GM18502 (cell line): ENCODE measurements at regions not wholly inside any gene's neighbourhood (a gene's known extent, or its start where the extent isn't known, plus 50 kb on each side); places are given as distances from the start of the nearest gene placed in this dataset.

ENCODE experiments used
- ATAC-seq: cut with Tn5 transposase; IDR thresholded peaks from one replicate; pipeline ENCODE4 v1.9.1; 2021; ENCODE audit warnings: mild to moderate bottlenecking; ENCODE audit not compliant: unreplicated experiment, poor library complexity

GRCh38 chr2:128380061-128380889, 61.6 kb upstream of the HS6ST1 start:
- no peak for ATAC-seq

GRCh38 chr2:128380961-128381938, 62.6 kb upstream of the HS6ST1 start:
- no peak for ATAC-seq

GRCh38 chr2:128384446-128384845, 65.8 kb upstream of the HS6ST1 start:
- no peak for ATAC-seq

GRCh38 chr2:128384956-128385355, 66.3 kb upstream of the HS6ST1 start:
- ATAC-seq = no peak

- no peak for ATAC-seq
These were observed 66.7 kb upstream of the HS6ST1 start for GRCh38 chr2:128385365-128385764.

- no peak for ATAC-seq
These were observed 67.4 kb upstream of the HS6ST1 start for GRCh38 chr2:128386066-128386465.

- ATAC-seq = no peak
These were observed 69.9 kb upstream of the HS6ST1 start for GRCh38 chr2:128388499-128388941.

- ATAC-seq = no peak
These were observed 70.9 kb upstream of the HS6ST1 start for GRCh38 chr2:128389388-128390086.

GRCh38 chr2:128390256-128390990, 71.8 kb upstream of the HS6ST1 start:
- no peak for ATAC-seq

- ATAC-seq = no peak
These were observed 72.4 kb upstream of the HS6ST1 start for GRCh38 chr2:128390991-128391630.

GRCh38 chr2:128391679-128392078, 73.0 kb upstream of the HS6ST1 start:
- ATAC-seq = no peak

- no peak for ATAC-seq
These were observed 73.5 kb upstream of the HS6ST1 start for GRCh38 chr2:128392207-128392606.

- no peak for ATAC-seq
These were observed 75.5 kb upstream of the HS6ST1 start for GRCh38 chr2:128394007-128394730.

- ATAC-seq = no peak
These were observed 76.5 kb upstream of the HS6ST1 start for GRCh38 chr2:128395196-128395595.

GRCh38 chr2:128395640-128396499, 77.2 kb upstream of the HS6ST1 start:
- ATAC-seq = no peak

GRCh38 chr2:128396500-128396891, 77.8 kb upstream of the HS6ST1 start:
- no peak for ATAC-seq

GRCh38 chr2:128396946-128397345, 78.3 kb upstream of the HS6ST1 start:
- ATAC-seq = no peak

- no peak for ATAC-seq
These were observed 80.6 kb upstream of the HS6ST1 start for GRCh38 chr2:128399256-128399655.
